Right lobe of liver (tissue), 4 donors: ENCODE measurements at regions not wholly inside any gene's neighbourhood (a gene's known extent, or its start where the extent isn't known, plus 50 kb on each side); places are given as distances from the start of the nearest gene placed in this dataset.

Source experiments
- POLR2A ChIP-seq: fragments of 450-650 bp; IDR thresholded peaks from one replicate; pipeline ENCODE4 v1.6.1; 2017; ENCODE audit warnings: antibody characterized with exemption, mild to moderate bottlenecking
- TF ChIP-seq, protein P1 (sequence below), 4 donors: fragments of 200-600 bp in 3 of 4; fragments of 450-650 bp in 1 of 4; IDR thresholded peaks; one replicate each; pipeline versions ENCODE4 v1.5.1 to v1.8.0; 2016 to 2022; ENCODE audit warnings: antibody characterized with exemption in 4 of 4, mild to moderate bottlenecking in 2 of 4
- donor health status: DM: no; HTN: no; CAD: no.
- donor health status: DM: no; HTN: no; CAD: no.
- donor health status: DM: no; HTN: yes; CAD: no.

DNA sequence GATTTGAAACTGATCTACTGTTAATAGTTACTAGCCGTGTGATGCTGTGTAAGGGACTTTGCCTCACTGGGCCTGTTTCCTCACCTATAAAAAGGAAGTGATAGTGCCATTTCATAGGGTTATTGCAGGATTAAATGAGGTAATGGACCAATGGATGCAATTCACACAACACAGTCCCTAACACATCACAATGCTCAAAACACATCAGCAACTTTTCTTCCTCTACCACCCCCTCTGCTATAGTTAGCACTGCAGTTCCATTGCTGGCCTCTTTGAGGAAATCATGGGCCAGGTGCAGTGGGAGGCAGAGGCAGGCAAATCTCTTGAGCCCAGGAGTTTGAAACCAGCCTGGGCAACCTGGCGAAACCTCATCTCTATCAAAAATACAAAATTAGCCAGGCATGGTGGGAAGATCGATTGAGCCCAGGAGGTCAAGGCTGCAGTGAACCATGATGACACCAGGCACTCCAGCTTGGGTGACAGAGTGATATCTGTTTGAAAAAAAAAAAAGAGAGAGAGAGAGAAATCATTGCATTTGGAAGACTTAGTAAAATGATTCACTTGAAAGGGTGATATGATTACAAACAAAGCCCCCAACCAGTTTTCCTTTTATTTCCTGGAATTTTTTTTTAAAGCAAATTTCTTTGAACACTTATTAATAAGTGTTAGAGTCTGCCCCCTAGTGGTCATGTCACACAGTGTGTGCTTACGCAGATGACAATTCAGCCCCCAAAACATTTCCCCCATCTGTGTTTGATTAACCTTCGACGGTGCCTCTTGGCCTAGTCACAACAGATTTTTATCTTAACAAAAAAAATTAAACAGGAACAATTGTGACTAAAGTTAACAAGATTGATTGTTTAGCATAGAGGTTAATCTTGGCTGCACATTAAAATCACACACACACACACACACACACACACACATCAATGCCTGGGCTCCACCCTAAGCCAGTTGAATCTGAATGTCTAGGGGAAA lies 88.6 kb upstream of the BCL11A start:
- TF ChIP-seq, protein P1, sequence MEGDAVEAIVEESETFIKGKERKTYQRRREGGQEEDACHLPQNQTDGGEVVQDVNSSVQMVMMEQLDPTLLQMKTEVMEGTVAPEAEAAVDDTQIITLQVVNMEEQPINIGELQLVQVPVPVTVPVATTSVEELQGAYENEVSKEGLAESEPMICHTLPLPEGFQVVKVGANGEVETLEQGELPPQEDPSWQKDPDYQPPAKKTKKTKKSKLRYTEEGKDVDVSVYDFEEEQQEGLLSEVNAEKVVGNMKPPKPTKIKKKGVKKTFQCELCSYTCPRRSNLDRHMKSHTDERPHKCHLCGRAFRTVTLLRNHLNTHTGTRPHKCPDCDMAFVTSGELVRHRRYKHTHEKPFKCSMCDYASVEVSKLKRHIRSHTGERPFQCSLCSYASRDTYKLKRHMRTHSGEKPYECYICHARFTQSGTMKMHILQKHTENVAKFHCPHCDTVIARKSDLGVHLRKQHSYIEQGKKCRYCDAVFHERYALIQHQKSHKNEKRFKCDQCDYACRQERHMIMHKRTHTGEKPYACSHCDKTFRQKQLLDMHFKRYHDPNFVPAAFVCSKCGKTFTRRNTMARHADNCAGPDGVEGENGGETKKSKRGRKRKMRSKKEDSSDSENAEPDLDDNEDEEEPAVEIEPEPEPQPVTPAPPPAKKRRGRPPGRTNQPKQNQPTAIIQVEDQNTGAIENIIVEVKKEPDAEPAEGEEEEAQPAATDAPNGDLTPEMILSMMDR (IDR thresholded peaks at IDR 0.05), result peak; percentile 37 to 77 (median 74)
- TF ChIP-seq POLR2A, result no peak
